ENCODE measurements at regions not wholly inside any gene's neighbourhood (a gene's known extent, or its start where the extent isn't known, plus 50 kb on each side); places are given as distances from the start of the nearest gene placed in this dataset.
"Not testable (repeated sequence)": the region's sequence is repeated elsewhere in the genome, so short reads cannot be mapped to it uniquely, and the experiment has no call there.

DNA sequence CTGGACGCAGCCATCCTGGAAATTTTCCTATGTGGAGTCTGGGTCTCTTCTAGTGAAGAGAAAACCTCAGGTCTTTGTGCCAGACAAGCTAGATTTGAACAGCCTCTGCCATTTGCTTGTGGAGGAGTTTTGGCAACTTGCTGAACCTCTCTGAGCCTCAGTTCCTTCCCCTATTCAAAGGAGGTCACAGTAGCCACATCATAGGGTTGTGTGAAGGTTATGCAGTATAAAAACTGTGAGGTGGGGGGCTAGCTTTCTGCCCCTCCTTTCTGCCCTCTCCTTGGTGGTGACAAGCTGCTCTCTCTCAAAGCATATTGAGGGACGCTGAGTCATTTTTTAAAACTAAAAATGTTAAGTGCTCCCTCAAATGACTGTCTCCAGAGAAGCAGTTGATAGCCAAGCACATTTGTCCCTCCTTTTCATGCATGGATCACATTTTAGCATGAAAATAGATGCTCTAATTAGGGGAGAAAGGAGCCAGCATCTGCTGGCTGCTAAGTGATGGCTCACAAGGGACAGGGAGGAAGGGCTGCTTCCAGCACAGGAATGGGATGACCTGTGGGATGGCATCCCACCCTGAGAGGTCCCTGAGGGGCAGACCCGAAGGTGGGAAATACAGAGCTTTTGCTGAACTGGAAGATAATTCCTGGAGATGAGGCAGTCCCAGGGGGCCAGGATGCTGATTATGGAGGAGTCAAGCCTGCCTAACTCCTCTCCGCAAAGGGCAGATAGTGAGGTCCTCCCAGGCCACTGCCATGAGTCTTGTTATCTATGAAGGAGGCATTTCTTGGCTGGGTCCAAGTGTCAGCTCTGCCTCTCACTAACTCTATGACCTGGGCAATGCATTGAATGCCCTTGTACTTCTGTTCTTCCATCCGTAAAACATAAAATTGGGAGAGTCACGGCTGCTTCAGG, 218.8 kb downstream of the RAB11FIP4 start:
- DNase-seq: peak; percentile 24

DNA sequence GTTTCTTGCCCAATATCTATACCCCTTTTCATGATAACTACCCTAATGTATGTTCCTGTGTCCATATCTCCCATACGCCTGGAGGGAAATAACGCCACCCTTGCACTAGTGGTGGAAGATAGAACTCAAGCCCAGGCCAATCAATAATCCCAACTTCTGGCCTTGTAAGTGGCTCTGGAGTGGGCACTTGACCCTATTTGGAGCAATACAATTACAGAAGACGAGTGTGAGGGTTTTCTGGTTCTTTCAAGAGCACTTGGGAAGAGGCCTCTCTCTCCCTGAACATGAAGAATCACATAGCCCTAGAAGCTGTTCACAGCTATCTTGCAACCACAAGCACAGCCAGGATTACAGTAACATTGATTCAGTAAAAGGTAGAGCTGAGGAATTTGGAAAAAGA, 217.9 kb downstream of the RAB11FIP4 start:
- DNase-seq: no peak

DNA sequence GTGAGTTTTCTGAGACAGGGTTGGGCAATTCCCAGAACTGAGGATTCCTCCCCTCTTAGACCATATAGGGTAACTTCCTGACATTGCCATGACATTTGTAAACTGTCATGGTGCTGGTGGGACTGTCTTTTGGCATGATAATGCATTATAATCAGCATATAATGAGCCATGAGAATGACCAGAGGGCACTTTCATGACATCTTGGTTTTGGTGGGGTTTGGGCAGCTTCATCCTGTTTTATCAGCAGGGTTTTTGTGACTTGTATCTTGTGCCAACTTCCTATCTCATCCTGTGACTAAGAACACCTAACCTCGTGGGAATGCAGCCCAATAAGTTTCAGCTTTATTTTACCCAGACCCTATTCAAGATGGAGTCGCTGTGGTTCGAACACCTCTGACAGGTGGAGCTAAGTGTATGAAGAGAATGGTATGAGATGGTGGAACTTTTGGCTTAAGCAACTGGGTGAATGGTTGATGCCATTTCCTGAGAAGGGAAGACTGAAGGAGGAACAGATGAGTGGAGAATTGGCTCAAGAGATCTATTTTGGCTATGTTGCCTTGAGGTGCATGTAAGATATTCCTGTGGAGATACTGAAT, 217.3 kb downstream of the RAB11FIP4 start:
- DNase-seq: no peak

DNA sequence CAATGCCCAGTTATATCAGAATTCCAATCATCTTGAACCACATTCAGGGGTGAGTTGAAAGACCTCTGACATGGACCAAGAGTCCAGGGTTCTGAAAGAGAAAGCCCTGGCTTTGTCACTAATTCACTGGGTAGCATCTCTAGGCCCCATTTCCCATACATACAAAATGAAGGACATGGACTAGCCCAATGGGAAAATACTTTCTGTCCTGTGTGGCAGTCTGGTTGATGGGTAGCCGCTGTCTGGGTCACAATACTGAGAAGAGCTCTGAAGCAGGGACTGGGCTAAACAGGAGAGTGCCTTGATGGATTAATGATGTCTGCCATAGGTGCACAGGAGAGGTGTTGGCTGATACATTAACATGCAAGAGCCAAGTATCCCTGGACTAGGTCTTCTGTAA, 214.3 kb downstream of the RAB11FIP4 start:
- no peak for DNase-seq

DNA sequence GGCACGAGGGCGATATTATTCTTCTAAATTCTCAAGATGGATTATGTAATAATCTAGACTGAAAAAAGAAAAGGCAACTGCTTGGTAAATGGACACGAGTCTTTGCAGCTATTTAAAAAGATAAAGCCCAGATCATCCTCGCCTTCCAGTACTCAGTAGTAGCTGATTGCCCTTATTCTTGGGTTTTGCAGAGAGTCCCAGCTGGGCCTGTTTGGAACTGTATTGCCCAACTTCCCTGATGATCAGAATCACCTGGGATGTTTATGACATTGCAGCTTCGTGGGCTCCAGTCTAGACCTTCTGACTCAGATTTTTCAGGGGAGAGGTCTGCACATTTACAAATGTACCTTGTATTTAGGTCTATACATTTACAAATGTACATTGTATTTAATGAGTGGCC, 213.5 kb downstream of the RAB11FIP4 start:
- no peak for DNase-seq

DNA sequence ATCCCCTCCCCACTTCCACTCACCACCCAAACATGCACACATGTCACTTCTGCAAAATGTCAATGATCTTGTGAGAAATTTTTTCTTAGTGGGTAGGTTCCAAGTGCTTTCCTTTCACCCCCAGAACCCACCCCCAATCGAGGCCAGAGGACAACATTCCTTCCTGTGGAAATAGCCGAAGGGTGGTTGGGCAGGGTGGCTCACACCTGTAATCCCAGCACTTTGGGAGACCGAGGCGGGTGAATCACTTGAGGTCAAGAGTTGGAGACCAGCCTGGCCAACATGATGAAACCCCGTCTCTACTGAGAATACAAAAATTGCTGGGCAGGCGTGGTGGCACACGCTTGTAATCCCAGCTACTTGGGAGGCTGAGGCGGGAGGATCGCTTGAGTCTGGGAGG, 208.7 kb downstream of the RAB11FIP4 start:
- not testable (repeated sequence) for DNase-seq

DNA sequence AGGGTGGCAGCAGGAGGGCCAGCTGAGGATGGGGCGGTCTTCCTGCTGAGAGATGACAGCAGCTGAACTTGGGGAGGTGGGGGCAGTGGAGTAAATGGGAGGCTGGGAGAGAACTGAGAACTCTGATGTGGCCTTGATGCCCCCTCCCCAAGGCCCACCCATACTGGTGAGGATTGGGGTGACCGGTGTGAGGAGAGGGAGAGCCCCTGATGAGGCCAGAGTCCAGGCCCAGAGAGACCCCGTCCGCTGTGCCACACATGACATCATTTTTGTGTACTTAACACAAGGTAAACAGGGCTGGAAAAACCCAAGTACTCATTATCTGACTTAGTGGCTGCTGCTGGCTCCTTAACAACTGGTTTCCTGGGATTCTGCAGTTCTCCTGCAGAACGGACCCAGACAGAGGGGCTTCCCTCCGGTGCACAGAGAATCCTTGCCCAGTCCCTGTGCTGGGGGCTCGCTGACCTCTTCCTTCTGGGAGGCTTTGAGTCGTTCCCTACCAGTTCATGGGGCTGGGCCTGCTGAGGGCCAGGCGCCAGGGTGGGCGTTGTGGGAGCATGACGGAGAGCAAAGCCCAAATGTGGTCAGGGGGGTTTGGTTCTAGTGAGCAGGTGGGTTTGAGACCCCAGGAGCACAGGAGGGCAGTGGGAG, 207.6 kb downstream of the RAB11FIP4 start:
- no peak for DNase-seq

DNA sequence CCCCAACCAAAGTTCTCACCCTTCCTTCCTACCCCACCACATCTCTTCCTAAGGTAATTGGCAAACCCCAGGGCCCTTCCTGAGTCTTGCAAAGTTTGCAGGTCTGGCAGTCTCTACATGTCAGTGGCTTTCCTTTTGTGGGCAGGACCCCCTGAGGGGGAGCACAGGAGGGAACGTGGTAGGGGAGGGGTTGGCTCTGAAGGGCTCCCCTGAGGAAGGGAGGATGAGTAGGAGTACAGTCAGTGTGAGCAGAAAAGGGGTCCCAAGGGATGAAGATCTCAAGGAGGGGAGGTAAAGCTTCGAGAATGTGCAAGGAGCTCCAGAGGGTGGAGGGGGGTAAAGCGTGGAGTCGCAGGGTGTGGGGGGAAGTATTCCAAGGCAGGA, 206.9 kb downstream of the RAB11FIP4 start:
- DNase-seq: no peak

DNA sequence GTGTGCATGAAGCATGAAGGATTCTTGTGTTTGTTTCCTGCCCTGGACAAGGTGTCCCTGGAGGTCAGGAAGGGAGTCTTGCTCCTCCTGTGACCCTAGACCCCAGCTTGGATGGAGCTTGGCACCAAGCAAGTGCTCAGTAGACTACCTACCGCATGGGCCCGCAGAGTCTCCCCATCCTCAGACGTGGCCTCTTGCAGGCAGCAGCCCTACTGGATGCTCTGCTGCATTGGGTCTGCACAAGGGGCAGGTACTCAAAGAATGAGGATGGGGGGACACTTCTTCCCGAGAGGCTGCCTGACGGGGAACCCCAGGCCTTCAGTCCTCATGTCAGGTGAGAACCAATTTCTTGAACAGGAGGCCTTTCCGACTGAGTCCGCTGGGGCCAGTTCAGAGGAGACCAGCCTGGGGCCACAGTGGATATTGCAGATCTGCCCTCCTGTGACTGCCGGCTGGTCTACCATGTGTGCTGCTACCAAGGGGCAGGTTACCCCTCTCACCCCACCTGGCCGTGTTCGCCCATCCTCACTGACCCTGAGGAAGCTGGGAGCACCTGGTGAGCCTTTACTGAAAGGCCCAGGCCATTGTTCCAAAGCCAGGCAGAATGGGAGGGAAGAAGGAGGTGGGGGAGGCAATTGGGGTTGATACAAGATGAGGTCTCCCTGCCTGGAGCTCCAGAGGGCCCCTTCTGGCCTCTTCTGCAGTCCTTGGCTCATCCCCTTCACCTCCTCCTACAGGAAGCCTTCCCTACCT, 206.3 kb downstream of the RAB11FIP4 start:
- DNase-seq: no peak

DNA sequence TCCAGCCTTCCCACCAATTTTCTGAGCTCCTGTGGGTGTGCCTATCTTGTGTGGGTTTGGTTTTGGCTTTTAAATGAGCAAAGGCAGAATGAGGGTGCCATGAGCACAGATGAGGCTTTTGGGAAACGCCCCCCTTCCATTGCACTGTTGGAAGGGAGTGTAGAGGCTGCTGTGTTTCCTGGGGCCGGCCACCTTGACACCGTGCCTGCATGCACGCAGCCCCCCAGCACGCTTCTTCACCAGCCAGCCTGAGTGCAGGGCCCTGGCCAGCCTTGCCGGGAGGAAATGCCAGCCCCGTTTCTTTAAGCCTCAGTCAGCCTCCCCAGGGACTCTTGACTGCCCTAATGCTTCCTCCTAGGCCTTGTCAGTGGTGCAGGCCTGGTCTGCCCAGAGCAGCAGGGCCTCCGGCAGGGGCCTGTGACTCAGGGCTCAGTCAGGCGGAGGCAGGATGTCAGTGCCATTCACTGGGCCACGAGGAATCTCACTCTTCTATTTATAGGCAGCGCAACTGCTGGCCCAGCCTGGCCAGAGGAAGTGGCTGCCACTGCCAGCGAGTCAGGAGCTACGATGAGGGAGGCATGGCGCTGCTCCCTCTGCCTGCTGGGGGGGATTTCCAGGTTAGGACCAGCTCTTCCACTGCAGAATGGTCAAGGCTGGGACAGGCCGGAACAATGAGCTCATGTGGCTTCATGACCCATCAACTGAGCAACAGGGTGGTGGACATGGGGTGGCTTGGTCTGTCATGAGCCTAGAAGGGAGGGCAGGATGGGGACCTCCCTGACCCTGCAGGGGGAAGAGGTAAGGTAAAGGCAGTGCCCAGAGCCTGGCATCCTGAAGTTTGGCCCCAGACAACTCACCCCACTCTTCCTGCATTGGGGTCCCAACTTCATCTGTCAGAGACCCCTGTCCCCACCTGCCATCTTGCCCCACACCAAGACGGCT, 205.2 kb downstream of the RAB11FIP4 start:
- DNase-seq: no peak

DNA sequence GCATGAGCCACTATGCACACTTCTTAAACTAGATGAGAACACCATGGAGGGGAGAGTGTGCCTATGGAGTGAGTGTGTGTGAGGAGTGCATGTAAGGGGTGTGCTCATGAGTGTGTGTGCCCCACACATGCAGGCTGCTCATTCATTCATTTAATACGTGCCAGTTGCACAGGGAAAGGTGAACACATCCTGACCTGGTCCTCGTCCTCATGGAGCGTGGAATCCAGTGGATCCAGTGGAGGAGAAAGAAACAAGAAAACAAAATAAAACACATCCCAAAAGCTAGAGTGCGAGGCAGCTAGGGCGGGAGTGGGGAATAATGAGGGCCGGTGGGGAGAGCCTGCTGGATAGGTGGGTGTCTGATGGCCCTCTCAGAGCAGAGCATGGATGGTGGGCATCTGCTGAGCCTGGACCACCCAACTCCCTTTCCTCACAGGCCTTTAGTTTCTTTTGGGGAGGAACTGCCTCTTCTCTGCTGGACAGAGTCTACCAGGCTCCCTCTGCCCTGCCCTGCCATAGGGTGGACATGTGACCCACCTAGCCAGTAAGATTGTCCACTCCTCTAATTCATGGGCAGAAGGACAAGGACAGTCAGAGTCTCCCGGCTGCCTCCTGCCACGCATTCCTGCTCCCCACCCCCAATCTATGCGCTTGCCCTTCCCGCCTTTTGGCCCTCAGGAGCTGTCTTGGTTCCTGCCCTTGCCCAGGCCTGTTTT, 204.3 kb downstream of the RAB11FIP4 start:
- no peak for DNase-seq

DNA sequence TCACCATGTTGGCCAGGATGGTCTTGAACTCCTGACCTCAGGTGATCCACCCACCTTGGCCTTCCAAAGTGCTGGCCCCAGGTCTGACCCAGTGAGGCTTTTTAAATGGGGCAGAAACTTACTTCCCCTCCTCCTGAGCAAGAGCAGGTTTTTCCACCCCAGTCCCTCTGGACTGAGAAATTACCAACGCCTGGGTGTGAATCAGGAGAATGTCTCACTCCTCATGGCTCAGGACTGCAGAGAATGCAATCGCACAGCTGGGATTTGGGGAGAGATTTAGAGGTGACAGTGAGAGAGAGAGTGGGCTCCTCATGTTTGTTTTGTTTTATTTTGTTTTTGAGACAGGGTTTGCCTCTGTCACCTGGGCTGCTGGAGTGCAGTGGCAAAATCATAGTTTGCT, 203.6 kb downstream of the RAB11FIP4 start:
- DNase-seq: no peak

DNA sequence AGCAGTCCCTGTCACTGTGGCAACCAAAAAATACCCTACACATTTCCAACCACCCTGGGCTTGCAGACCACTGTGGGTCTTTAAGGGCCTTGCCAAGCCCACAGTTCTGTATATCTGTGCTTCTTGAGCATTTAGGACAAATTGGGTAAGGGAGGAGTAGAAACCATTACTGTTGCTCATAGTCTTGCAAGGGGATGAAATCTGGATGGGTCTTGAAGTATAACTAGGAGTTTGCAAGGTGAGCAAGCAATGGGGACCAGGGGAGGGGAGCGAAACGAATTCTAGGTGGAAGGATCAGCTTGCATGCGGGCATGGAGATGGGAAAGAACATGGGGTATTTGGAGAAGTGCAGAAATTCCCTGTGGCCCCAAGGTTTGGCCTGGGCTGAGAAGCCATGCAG, 202.9 kb downstream of the RAB11FIP4 start:
- no peak for DNase-seq

DNA sequence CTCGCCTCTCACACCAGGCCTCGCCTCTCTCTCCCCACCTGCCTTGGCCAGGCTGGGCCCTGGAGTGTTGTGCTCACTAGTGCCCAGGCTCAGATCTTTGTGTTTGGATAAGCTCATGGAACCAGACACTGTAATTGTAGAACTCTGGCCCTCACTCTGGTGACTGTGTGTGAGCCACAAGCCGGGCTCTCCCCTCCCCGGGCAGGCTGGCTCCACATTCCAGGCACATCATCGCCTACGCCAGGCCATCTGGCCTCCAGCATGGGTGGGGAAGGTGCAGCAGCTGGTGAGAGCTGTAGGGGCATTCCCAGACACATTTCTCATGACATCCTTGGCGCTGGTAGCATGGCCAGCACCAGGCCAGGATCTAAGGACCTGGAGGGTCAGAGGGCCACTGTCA, 202.3 kb downstream of the RAB11FIP4 start:
- DNase-seq: peak; percentile 82

DNA sequence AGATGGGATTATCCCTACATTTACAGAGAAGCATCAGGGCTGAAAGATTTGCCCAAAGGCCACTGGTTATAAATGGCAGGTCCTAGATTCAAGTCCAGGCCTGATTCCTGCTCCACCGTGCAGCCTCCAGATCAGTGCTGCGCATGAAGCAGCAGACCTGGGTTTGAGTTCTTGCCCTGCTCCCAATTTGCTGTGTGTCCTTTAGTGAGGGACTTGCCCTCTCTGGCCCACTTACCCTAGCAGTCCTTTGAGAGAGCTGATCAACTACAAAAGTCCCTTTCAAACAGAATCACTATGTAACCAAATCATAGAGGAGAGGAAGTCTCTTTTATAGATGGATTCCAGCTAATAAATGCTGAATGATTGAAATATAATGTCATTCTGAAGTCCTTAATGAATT, 200.4 kb downstream of the RAB11FIP4 start:
- no peak for DNase-seq

DNA sequence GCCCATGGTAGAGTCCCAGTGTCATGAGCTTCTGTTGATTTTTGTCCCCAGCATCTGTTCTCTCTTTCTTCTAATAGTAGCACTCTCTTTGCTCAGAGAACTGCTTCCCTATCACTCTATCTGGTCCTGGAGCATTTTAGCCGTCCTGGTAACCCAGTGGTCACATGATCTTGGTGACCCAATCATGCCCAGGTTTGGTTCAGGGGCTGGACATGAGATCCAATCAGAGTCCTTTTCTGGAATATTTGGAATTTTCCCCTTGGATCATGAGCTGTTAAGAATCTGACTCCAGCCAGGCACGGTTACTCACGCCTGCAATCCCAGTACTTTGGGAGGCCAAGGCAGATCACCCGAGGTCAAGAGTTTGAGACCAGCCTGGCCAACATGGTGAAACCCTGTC, 197.0 kb downstream of the RAB11FIP4 start:
- no peak for DNase-seq

DNA sequence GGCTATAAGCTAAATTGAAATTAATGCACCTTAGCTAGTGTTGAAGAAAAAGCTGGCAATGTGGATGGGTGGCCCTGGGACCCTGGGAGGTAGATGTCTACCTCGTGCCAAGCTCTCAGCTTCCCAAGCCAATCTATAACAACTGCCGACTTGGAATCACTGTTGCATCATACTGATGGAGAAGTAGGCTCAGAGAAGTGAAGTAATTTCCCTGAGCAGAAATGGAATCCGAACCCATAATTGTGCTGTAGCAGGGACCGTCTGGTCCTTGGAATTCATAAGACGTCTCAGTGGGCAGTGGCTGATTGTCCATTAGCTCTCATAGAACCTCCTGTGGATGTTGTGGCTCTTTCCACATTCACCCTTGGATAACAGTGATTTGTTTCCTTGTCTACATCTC, 196.6 kb downstream of the RAB11FIP4 start:
- no peak for DNase-seq
